Osteoblast (primary cell): ENCODE measurements at regions not wholly inside any gene's neighbourhood (a gene's known extent, or its start where the extent isn't known, plus 50 kb on each side); places are given as distances from the start of the nearest gene placed in this dataset.

Source experiments
- DNase-seq: peaks from one replicate; pipeline ENCODE4 v3.0.0; 2011; ENCODE audit warnings: low spot score, mixed read lengths; ENCODE audit not compliant: insufficient read length; ENCODE audit errors: missing footprints
- H2AFZ ChIP-seq: 2 replicates; pipeline ENCODE4 v1.6.0; 2011; ENCODE audit warnings: mild to moderate bottlenecking, low read length
- H3K27ac ChIP-seq: 2 replicates; pipeline ENCODE4 v1.5.1; 2011; ENCODE audit warnings: mild to moderate bottlenecking, low read depth, low read length, moderate library complexity
- H3K27me3 ChIP-seq: 2 replicates; pipeline ENCODE4 v1.6.0; 2012; ENCODE audit warnings: mild to moderate bottlenecking, control low read depth, inconsistent platforms, low read length, moderate library complexity; ENCODE audit not compliant: insufficient read depth
- H3K36me3 ChIP-seq: 2 replicates; pipeline ENCODE4 v1.5.1; 2011; ENCODE audit warnings: mild to moderate bottlenecking, low read length, control low read depth, moderate library complexity; ENCODE audit not compliant: insufficient read depth
- H3K4me1 ChIP-seq: 2 replicates; pipeline ENCODE4 v1.5.1; 2011; ENCODE audit warnings: mild to moderate bottlenecking, low read length, control low read depth, moderate library complexity; ENCODE audit not compliant: insufficient read depth
- H3K4me2 ChIP-seq: 2 replicates; pipeline ENCODE4 v1.6.0; 2011; ENCODE audit warnings: mild to moderate bottlenecking, low read length; ENCODE audit not compliant: insufficient read depth
- H3K4me3 ChIP-seq: fragments of 200-600 bp; sonication (generic); 3 replicates; pipeline ENCODE4 v1.5.1; 2012; ENCODE audit warnings: mild to moderate bottlenecking, low read length, inconsistent platforms; ENCODE audit not compliant: insufficient read depth
- H3K79me2 ChIP-seq: 2 replicates; pipeline ENCODE4 v1.6.0; 2012; ENCODE audit warnings: mild to moderate bottlenecking, low read length, control low read depth, inconsistent platforms; ENCODE audit not compliant: insufficient read depth
- H3K9me3 ChIP-seq: 2 replicates; pipeline ENCODE4 v1.5.1; 2011; ENCODE audit warnings: low read depth, low read length, control low read depth
- H4K20me1 ChIP-seq: 2 replicates; pipeline ENCODE4 v1.6.0; 2012; ENCODE audit warnings: mild to moderate bottlenecking, low read length, control low read depth; ENCODE audit not compliant: insufficient read depth
- CTCF ChIP-seq: IDR thresholded peaks from 2 replicates; pipeline ENCODE4 v1.5.1; 2011; ENCODE audit warnings: mild to moderate bottlenecking, low read depth, low read length, moderate library complexity; ENCODE audit errors: extremely low read depth

GRCh38 chr6:113190170-113190569, 667.0 kb upstream of the MARCKS start:
- no peaks in the 10 kb centered on the region for H3K79me2 ChIP-seq
- H3K27me3 ChIP-seq, result no peaks in the 10 kb centered on the region
- H3K9me3 ChIP-seq, result no peaks in the 10 kb centered on the region
- no peak overlapping the region for H3K27ac ChIP-seq
- H3K4me2 ChIP-seq, result no peak overlapping the region
- H2AFZ ChIP-seq, result no peak overlapping the region
- no peak for TF ChIP-seq CTCF
- H3K4me3 ChIP-seq, result no peak overlapping the region
- no peaks in the 10 kb centered on the region for H4K20me1 ChIP-seq
- H3K4me1 ChIP-seq, result peaks cover 4% of the 10 kb centered on the region
- H3K36me3 ChIP-seq, result no peaks in the 10 kb centered on the region
- DNase-seq, result no peak

GRCh38 chr6:113194090-113194489, 663.1 kb upstream of the MARCKS start:
- Histone ChIP-seq H3K4me3 (no peak overlapping the region), H3K4me1 (no peaks in the 10 kb centered on the region), H3K4me2 (no peak overlapping the region), H4K20me1 (no peaks in the 10 kb centered on the region), H3K79me2 (no peaks in the 10 kb centered on the region), H3K27ac (no peak overlapping the region), H3K9me3 (no peaks in the 10 kb centered on the region), H3K36me3 (no peaks in the 10 kb centered on the region), H2AFZ (no peak overlapping the region), H3K27me3 (no peaks in the 10 kb centered on the region)
- TF ChIP-seq CTCF, result no peak
- no peak for DNase-seq

- Histone ChIP-seq H3K79me2 (no peaks in the 10 kb centered on the region), H2AFZ (no peak overlapping the region), H3K9me3 (no peaks in the 10 kb centered on the region), H3K4me1 (no peaks in the 10 kb centered on the region), H4K20me1 (no peaks in the 10 kb centered on the region), H3K4me2 (no peak overlapping the region), H3K4me3 (no peak overlapping the region), H3K27me3 (no peaks in the 10 kb centered on the region), H3K27ac (no peak overlapping the region), H3K36me3 (no peaks in the 10 kb centered on the region)
- no peak for TF ChIP-seq CTCF
- DNase-seq, result no peak
Measured at GRCh38 chr6:113202852-113203714, 654.1 kb upstream of the MARCKS start.

- H3K4me3 ChIP-seq, result no peak overlapping the region
- H3K4me2 ChIP-seq, result no peak overlapping the region
- no peaks in the 10 kb centered on the region for H4K20me1 ChIP-seq
- no peaks in the 10 kb centered on the region for H3K9me3 ChIP-seq
- H3K79me2 ChIP-seq, result no peaks in the 10 kb centered on the region
- H3K27ac ChIP-seq, result no peak overlapping the region
- H3K4me1 ChIP-seq, result peaks cover 3% of the 10 kb centered on the region
- no peaks in the 10 kb centered on the region for H3K27me3 ChIP-seq
- no peak for TF ChIP-seq CTCF
- no peak overlapping the region for H2AFZ ChIP-seq
- DNase-seq, result no peak
- no peaks in the 10 kb centered on the region for H3K36me3 ChIP-seq
Measured at GRCh38 chr6:113203715-113204110, 653.4 kb upstream of the MARCKS start.
